ENCODE measurements at regions not wholly inside any gene's neighbourhood (a gene's known extent, or its start where the extent isn't known, plus 50 kb on each side); places are given as distances from the start of the nearest gene placed in this dataset.
A peak's percentile ranks its signal among the peaks of the same experiment; 100 is the strongest.

DNA sequence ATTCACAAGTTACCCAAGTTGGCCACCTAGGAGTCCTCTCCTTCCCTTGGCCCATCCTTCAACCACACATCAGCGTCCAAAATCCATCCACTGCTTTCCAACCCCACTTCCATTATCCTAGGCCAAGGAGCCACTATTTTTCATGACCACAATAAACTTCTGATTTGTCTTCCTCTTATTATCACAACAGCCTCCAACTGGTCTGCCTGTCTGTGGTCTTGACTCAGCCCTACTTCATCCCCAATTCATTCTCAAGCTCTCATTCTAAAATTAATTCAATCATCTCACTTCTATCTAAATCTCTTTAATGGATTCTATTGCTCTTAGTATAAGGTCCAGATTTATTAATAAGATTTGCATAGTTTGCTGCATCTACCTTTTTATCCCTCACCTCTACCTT lies 189.0 kb upstream of the PRDM1 start:
- WGBS, 2 donors (ENCODE audit: low coverage in 1 of 2), result 87% methylated on average over 1 of the region's 1 CpG; no CpG with 5 or more reads in 1 of the 2 donors

DNA sequence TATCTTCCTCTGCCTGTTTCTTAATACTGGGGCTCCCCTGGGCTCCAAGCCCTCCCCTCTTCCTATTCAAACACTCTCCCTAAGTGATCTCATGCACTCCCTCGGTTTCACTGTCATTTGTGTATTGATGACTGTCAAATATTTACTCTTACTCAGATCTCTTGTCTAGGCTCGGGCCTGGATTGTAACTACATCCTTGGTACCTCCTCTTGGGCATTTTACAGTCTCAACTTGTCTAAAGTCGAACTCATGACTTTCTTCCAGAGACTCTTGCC lies 189.4 kb upstream of the PRDM1 start:
- no peak for DNase-seq
- Histone ChIP-seq H3K9me3 (no peaks in the 10 kb centered on the region), H3K27me3 (no peaks in the 10 kb centered on the region), H3K27ac (peak overlapping the region in 2 of 4 donors; percentile 28 to 46), H3K36me3 (no peaks in the 10 kb centered on the region), H3K4me1 (no peaks in the 10 kb centered on the region), H3K4me3 (no peak overlapping the region)
- 0 to 51% methylated on average over 1 to 3 of the region's 3 CpGs for WGBS, 2 donors (ENCODE audit: low coverage in 1 of 2)
- in situ Hi-C loops (cut with MboI; ENCODE audit: low pct_ligation_motif_present in 1 of 4, low pct_unique_long_range_greater_than_20kb in 1 of 4, low sequenced_read_pairs in 3 of 4) (no loop called here), intact Hi-C loops (cut with DNase I; ENCODE audit: low total_unique reads) (no loop called here)
- no peak for TF ChIP-seq POLR2AphosphoS5 (IDR thresholded peaks at IDR 0.05)
- TF ChIP-seq EP300 (IDR thresholded peaks at IDR 0.05; ENCODE audit: low read depth), result no peak
- no peak for TF ChIP-seq POLR2A (IDR thresholded peaks at IDR 0.05)
- TF ChIP-seq, protein P1, sequence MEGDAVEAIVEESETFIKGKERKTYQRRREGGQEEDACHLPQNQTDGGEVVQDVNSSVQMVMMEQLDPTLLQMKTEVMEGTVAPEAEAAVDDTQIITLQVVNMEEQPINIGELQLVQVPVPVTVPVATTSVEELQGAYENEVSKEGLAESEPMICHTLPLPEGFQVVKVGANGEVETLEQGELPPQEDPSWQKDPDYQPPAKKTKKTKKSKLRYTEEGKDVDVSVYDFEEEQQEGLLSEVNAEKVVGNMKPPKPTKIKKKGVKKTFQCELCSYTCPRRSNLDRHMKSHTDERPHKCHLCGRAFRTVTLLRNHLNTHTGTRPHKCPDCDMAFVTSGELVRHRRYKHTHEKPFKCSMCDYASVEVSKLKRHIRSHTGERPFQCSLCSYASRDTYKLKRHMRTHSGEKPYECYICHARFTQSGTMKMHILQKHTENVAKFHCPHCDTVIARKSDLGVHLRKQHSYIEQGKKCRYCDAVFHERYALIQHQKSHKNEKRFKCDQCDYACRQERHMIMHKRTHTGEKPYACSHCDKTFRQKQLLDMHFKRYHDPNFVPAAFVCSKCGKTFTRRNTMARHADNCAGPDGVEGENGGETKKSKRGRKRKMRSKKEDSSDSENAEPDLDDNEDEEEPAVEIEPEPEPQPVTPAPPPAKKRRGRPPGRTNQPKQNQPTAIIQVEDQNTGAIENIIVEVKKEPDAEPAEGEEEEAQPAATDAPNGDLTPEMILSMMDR (IDR thresholded peaks at IDR 0.05), result no peak

More for the DNA sequence above, 189.0 kb upstream of the PRDM1 start:
- Histone ChIP-seq H3K27ac (peak overlapping the region in 1 of 4 donors; percentile 46), H3K4me3 (no peak overlapping the region), H3K27me3 (no peaks in the 10 kb centered on the region), H3K9me3 (no peaks in the 10 kb centered on the region), H3K36me3 (no peaks in the 10 kb centered on the region), H3K4me1 (no peaks in the 10 kb centered on the region)
- DNase-seq, result no peak
- intact Hi-C loops (cut with DNase I; ENCODE audit: low total_unique reads) (no loop called here), in situ Hi-C loops (cut with MboI; ENCODE audit: low pct_ligation_motif_present in 1 of 4, low pct_unique_long_range_greater_than_20kb in 1 of 4, low sequenced_read_pairs in 3 of 4) (no loop called here)
- TF ChIP-seq POLR2A (IDR thresholded peaks at IDR 0.05) (no peak), EP300 (IDR thresholded peaks at IDR 0.05; ENCODE audit: low read depth) (no peak), POLR2AphosphoS5 (IDR thresholded peaks at IDR 0.05) (no peak)
- TF ChIP-seq, protein P1 (IDR thresholded peaks at IDR 0.05), result no peak

DNA sequence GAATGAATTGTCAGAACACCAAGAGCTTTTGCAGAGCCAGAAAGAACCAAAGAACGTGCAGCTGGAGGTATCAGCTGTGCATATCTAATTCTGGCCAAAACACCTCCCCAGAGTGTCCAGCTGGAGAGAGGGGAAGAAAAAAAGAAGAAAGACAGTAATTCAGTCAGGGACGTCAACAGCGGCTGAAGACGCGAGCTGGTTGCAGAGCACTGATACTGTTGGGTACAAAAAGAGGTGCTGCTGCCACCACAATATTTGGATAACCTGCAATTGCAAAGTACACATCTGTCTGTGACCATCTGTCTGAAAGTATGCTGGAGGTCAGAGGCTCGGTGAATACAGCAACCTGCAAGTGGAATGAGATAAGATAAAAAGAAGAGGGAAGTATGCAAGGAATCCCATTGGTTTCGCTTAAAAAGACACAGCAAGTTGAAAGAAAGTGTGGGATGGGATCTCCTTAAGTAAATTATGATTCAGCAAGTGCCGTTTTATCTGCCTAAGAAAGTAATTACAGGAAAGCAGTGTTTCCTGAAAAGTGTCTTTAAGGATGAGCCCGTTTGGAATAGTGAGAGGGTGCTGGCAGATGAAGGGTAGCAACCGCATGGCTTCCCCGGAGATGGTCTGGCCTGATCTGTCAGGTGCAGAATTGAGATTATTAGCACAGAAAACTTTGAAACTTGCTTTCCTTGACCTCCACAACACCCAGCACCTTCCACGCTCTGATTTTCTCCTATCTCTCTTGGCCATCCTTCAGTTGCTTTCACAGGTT lies 189.9 kb upstream of the PRDM1 start:
- peak; percentile 47 for DNase-seq
- no peaks in the 10 kb centered on the region for H3K27me3 ChIP-seq
- H3K27ac ChIP-seq, result peak overlapping the region in 2 of 4 donors; percentile 28 to 46
- no peak overlapping the region for H3K4me3 ChIP-seq
- TF ChIP-seq POLR2AphosphoS5 (IDR thresholded peaks at IDR 0.05), result peak in 1 of 3 donors; percentile 20
- TF ChIP-seq, protein P1 (IDR thresholded peaks at IDR 0.05), result no peak
- H3K36me3 ChIP-seq, result no peaks in the 10 kb centered on the region
- no peaks in the 10 kb centered on the region for H3K4me1 ChIP-seq
- in situ Hi-C loops (cut with MboI; ENCODE audit: low pct_ligation_motif_present in 1 of 4, low pct_unique_long_range_greater_than_20kb in 1 of 4, low sequenced_read_pairs in 3 of 4), result no loop called here
- WGBS, 2 donors (ENCODE audit: low coverage in 1 of 2), result 64 to 73% methylated on average over 8 to 12 of the region's 12 CpGs
- intact Hi-C loops (cut with DNase I; ENCODE audit: low total_unique reads), result no loop called here
- H3K9me3 ChIP-seq, result no peaks in the 10 kb centered on the region

DNA sequence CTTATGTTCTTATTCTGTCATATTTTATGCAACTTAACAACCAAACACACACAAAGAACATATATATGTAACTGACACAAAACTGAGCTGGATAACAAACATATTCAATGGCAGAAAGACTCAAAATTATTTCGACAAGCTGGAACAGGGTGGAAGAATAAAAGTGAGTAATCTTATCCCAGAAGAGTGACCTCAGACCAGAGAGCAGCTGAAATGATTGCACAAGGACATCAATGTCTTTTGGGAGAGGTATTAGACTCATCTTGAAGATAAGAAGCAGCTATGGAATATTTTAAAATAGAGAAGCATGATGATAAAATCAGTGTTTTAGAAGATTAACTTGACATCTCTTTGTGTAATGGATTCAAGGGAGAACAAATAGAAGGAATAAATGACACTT lies 191.6 kb upstream of the PRDM1 start:
- intact Hi-C loops (cut with DNase I; ENCODE audit: low total_unique reads) (no loop called here), in situ Hi-C loops (cut with MboI; ENCODE audit: low pct_ligation_motif_present in 1 of 4, low pct_unique_long_range_greater_than_20kb in 1 of 4, low sequenced_read_pairs in 3 of 4) (no loop called here)
- Histone ChIP-seq H3K27me3 (no peaks in the 10 kb centered on the region), H3K27ac (peak overlapping the region in 1 of 4 donors; percentile 29), H3K9me3 (no peaks in the 10 kb centered on the region), H3K4me1 (no peaks in the 10 kb centered on the region), H3K36me3 (no peaks in the 10 kb centered on the region), H3K4me3 (no peak overlapping the region)
- no peak for TF ChIP-seq POLR2AphosphoS5 (IDR thresholded peaks at IDR 0.05)
- TF ChIP-seq, protein P1 (IDR thresholded peaks at IDR 0.05), result no peak
- no peak for TF ChIP-seq EP300 (IDR thresholded peaks at IDR 0.05; ENCODE audit: low read depth)
- no peak for TF ChIP-seq POLR2A (IDR thresholded peaks at IDR 0.05)
- DNase-seq, result no peak
- 82 to 100% methylated on average over 1 of the region's 1 CpG for WGBS, 2 donors (ENCODE audit: low coverage in 1 of 2)

All from transverse colon (tissue), 4 donors.